ENCODE measurements at regions not wholly inside any gene's neighbourhood (a gene's known extent, or its start where the extent isn't known, plus 50 kb on each side); places are given as distances from the start of the nearest gene placed in this dataset.

GRCh38 chr10:33660329-33660728 lies 325.9 kb upstream of the NRP1 start:
- TF ChIP-seq CTCF (IDR thresholded peaks at IDR 0.05) (no peak), POLR2A (IDR thresholded peaks at IDR 0.05) (no peak), EP300 (IDR thresholded peaks at IDR 0.05; ENCODE audit: low read depth) (no peak)
- in situ Hi-C loops (cut with MboI; ENCODE audit: low pct_ligation_motif_present in 1 of 4, low pct_unique_long_range_greater_than_20kb in 1 of 4, low sequenced_read_pairs in 3 of 4), result no loop called here
- 86 to 89% methylated on average over 7 to 10 of the region's 10 CpGs for WGBS, 2 donors (ENCODE audit: low coverage in 1 of 2)

GRCh38 chr10:33657913-33658312 lies 323.4 kb upstream of the NRP1 start:
- WGBS, 2 donors (ENCODE audit: low coverage in 1 of 2), result 84 to 90% methylated on average over 3 of the region's 3 CpGs
- in situ Hi-C loops (cut with MboI; ENCODE audit: low pct_ligation_motif_present in 1 of 4, low pct_unique_long_range_greater_than_20kb in 1 of 4, low sequenced_read_pairs in 3 of 4) (no loop called here), intact Hi-C loops (cut with DNase I; ENCODE audit: low total_unique reads) (no loop called here)

More at GRCh38 chr10:33660329-33660728, 325.9 kb upstream of the NRP1 start:
- Histone ChIP-seq H3K9me3 (no peaks in the 10 kb centered on the region), H3K4me3 (no peak overlapping the region), H3K36me3 (no peaks in the 10 kb centered on the region), H3K27me3 (no peaks in the 10 kb centered on the region), H3K27ac (no peak overlapping the region), H3K4me1 (no peaks in the 10 kb centered on the region)
- no peak for DNase-seq
- intact Hi-C loops (cut with DNase I; ENCODE audit: low total_unique reads), result no loop called here

GRCh38 chr10:33657154-33657908 lies 322.9 kb upstream of the NRP1 start:
- H3K27ac ChIP-seq, result no peak overlapping the region
- TF ChIP-seq CTCF (IDR thresholded peaks at IDR 0.05), result no peak
- intact Hi-C loops (cut with DNase I; ENCODE audit: low total_unique reads) (no loop called here), in situ Hi-C loops (cut with MboI; ENCODE audit: low pct_ligation_motif_present in 1 of 4, low pct_unique_long_range_greater_than_20kb in 1 of 4, low sequenced_read_pairs in 3 of 4) (no loop called here)
- DNase-seq, result no peak
- no peaks in the 10 kb centered on the region for H3K9me3 ChIP-seq
- H3K36me3 ChIP-seq, result no peaks in the 10 kb centered on the region
- no peaks in the 10 kb centered on the region for H3K27me3 ChIP-seq
- no peaks in the 10 kb centered on the region for H3K4me1 ChIP-seq
- WGBS, 2 donors (ENCODE audit: low coverage in 1 of 2), result 64 to 70% methylated on average over 2 to 6 of the region's 6 CpGs
- H3K4me3 ChIP-seq, result no peak overlapping the region

More at GRCh38 chr10:33657913-33658312, 323.4 kb upstream of the NRP1 start:
- no peaks in the 10 kb centered on the region for H3K9me3 ChIP-seq
- DNase-seq, result no peak
- no peak overlapping the region for H3K4me3 ChIP-seq
- TF ChIP-seq POLR2AphosphoS5 (IDR thresholded peaks at IDR 0.05) (no peak), POLR2A (IDR thresholded peaks at IDR 0.05) (no peak), CTCF (IDR thresholded peaks at IDR 0.05) (no peak), EP300 (IDR thresholded peaks at IDR 0.05; ENCODE audit: low read depth) (no peak)
- no peaks in the 10 kb centered on the region for H3K27me3 ChIP-seq
- no peaks in the 10 kb centered on the region for H3K4me1 ChIP-seq
- no peak overlapping the region for H3K27ac ChIP-seq
- no peaks in the 10 kb centered on the region for H3K36me3 ChIP-seq

- WGBS, 2 donors (ENCODE audit: low coverage in 1 of 2), result 83 to 87% methylated on average over 1 to 3 of the region's 3 CpGs
- no peak for DNase-seq
- Histone ChIP-seq H3K27me3 (no peaks in the 10 kb centered on the region), H3K27ac (no peak overlapping the region), H3K4me1 (no peaks in the 10 kb centered on the region), H3K9me3 (no peaks in the 10 kb centered on the region), H3K4me3 (no peak overlapping the region), H3K36me3 (no peaks in the 10 kb centered on the region)
- in situ Hi-C loops (cut with MboI; ENCODE audit: low pct_ligation_motif_present in 1 of 4, low pct_unique_long_range_greater_than_20kb in 1 of 4, low sequenced_read_pairs in 3 of 4) (no loop called here), intact Hi-C loops (cut with DNase I; ENCODE audit: low total_unique reads) (no loop called here)
- TF ChIP-seq POLR2A (IDR thresholded peaks at IDR 0.05) (no peak), POLR2AphosphoS5 (IDR thresholded peaks at IDR 0.05) (no peak)
Measured at GRCh38 chr10:33655921-33656320, 321.5 kb upstream of the NRP1 start.
